Right atrium auricular region (tissue), 2 donors: ENCODE measurements at regions not wholly inside any gene's neighbourhood (a gene's known extent, or its start where the extent isn't known, plus 50 kb on each side); places are given as distances from the start of the nearest gene placed in this dataset.

ENCODE experiments used
- DNase-seq: peaks from one replicate; pipeline ENCODE4 v3.0.0-alpha.2; 2019; ENCODE audit warnings: low spot score
- H3K27ac ChIP-seq, 2 donors: fragments of 200-600 bp; sonication (generic); 1 replicate in 1 of 2; 2 replicates in 1 of 2; pipeline ENCODE4 v1.5.1; 2016 to 2019
- H3K27me3 ChIP-seq, 2 donors: fragments of 200-600 bp; sonication (generic); one replicate each; pipeline versions ENCODE4 v1.5.1 to v1.6.0; 2017 to 2019
- H3K36me3 ChIP-seq: fragments of 200-600 bp; sonication (generic); one replicate; pipeline ENCODE4 v1.5.1; 2016
- H3K4me1 ChIP-seq, 2 donors: fragments of 200-600 bp; sonication (generic); one replicate each; pipeline versions ENCODE4 v1.5.1 to v1.6.0; 2017 to 2019
- H3K4me3 ChIP-seq, 2 donors: fragments of 200-600 bp; sonication (generic); 1 replicate in 1 of 2; 2 replicates in 1 of 2; pipeline ENCODE4 v1.5.1; 2017 to 2019; ENCODE audit warnings: mild to moderate bottlenecking in 1 of 2, moderate library complexity in 1 of 2
- H3K9me3 ChIP-seq, 2 donors: fragments of 200-600 bp; sonication (generic); one replicate each; pipeline ENCODE4 v1.5.1; 2019
- TF ChIP-seq, protein P1 (sequence below), 2 donors: fragments of 200-600 bp; sonication (generic); IDR thresholded peaks; one replicate each; pipeline ENCODE4 v1.5.1; 2019; ENCODE audit warnings: antibody characterized with exemption in 2 of 2

DNA sequence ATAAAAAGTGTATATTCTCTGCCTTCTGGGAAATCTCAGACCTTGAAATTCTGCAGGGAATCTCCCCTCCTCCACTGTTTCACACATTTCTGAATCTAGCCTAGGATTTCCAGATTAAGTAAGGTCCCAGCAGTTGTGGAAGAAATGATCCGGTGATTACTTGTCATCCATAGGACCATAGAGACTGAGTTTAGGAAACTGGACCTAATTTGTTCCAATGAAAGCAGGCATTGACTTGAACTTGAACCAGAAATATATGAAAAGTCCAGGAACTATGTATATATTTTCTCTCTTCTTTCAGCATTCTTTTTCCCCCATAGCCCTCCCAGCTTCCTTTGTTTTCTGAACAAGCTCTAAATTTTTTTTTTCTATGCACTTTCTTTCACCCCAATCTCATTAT, 149.5 kb upstream of the SPAG17 start:
- H3K4me3 ChIP-seq: no peak overlapping the region
- TF ChIP-seq, protein P1, sequence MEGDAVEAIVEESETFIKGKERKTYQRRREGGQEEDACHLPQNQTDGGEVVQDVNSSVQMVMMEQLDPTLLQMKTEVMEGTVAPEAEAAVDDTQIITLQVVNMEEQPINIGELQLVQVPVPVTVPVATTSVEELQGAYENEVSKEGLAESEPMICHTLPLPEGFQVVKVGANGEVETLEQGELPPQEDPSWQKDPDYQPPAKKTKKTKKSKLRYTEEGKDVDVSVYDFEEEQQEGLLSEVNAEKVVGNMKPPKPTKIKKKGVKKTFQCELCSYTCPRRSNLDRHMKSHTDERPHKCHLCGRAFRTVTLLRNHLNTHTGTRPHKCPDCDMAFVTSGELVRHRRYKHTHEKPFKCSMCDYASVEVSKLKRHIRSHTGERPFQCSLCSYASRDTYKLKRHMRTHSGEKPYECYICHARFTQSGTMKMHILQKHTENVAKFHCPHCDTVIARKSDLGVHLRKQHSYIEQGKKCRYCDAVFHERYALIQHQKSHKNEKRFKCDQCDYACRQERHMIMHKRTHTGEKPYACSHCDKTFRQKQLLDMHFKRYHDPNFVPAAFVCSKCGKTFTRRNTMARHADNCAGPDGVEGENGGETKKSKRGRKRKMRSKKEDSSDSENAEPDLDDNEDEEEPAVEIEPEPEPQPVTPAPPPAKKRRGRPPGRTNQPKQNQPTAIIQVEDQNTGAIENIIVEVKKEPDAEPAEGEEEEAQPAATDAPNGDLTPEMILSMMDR (IDR thresholded peaks at IDR 0.05): no peak
- no peak overlapping the region for H3K27ac ChIP-seq
- no peak for DNase-seq
- H3K9me3 ChIP-seq: no peaks in the 10 kb centered on the region
- no peaks in the 10 kb centered on the region for H3K36me3 ChIP-seq
- H3K4me1 ChIP-seq: no peaks in the 10 kb centered on the region
- no peaks in the 10 kb centered on the region for H3K27me3 ChIP-seq

DNA sequence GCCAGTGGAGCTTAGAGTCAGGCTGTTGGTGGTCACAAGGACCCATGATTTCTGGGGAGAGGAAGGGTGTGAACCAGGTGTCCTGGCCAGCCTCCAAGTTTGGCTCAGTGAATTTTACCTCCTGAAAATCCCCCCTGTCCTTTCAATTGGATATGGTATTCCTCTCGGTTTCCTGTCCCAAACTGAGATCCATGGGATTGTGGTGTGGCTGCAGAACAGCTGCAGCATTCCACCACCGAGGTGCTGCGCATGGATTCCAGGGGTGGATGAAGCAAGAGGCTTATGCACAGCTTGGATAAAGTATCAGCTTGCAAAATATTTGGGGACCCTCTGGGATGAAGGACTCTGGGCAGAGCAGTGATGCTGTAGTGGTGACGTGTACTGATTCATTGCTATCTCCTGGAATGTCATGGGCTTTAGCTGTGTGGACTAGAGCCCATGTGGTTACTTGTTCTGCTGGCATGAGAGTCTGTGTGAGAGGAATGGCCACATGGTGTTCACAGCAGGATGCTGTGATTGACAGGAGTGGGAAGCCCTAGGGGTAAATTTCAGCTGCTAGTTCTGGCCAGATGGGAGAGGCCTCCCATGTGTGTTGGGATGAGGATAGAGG, 148.7 kb upstream of the SPAG17 start:
- Histone ChIP-seq H3K9me3 (no peaks in the 10 kb centered on the region), H3K4me3 (no peak overlapping the region), H3K27ac (no peak overlapping the region), H3K4me1 (no peaks in the 10 kb centered on the region), H3K27me3 (no peaks in the 10 kb centered on the region), H3K36me3 (no peaks in the 10 kb centered on the region)
- no peak for DNase-seq
- TF ChIP-seq, protein P1 (IDR thresholded peaks at IDR 0.05): no peak

DNA sequence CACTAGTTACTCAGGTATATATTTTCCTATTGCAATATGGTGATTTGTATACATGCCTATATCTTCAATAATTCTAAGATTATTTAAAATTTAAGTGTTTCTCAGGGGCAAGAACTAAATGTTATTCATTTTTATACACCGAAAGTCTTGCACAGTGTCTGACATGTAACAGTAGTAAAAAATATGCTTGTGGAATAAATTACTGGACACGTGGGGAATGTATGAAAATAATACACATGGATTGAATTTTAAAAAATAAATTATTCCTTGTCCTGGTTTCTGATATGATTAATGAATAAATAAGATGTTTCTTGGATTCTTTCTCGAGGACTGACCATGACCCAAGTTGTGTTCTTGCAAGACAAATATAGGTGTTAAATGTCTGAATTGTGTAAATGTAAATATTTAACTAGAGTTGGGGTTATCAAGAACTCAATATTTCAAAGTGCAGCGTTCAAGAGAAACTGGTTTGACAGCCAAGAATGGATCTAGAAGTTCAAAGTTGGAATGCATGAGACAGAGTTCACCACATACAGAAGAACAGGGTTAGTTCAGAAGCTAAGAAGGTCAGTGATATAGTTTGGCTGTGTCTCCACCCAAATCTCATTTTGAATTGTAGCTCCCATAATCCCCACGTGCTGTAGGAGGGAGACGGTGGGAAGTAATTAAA, 142.1 kb upstream of the SPAG17 start:
- Histone ChIP-seq H3K27me3 (no peaks in the 10 kb centered on the region), H3K4me3 (no peak overlapping the region), H3K27ac (no peak overlapping the region), H3K9me3 (no peaks in the 10 kb centered on the region), H3K4me1 (no peaks in the 10 kb centered on the region), H3K36me3 (no peaks in the 10 kb centered on the region)
- TF ChIP-seq, protein P1 (IDR thresholded peaks at IDR 0.05): no peak
- no peak for DNase-seq

DNA sequence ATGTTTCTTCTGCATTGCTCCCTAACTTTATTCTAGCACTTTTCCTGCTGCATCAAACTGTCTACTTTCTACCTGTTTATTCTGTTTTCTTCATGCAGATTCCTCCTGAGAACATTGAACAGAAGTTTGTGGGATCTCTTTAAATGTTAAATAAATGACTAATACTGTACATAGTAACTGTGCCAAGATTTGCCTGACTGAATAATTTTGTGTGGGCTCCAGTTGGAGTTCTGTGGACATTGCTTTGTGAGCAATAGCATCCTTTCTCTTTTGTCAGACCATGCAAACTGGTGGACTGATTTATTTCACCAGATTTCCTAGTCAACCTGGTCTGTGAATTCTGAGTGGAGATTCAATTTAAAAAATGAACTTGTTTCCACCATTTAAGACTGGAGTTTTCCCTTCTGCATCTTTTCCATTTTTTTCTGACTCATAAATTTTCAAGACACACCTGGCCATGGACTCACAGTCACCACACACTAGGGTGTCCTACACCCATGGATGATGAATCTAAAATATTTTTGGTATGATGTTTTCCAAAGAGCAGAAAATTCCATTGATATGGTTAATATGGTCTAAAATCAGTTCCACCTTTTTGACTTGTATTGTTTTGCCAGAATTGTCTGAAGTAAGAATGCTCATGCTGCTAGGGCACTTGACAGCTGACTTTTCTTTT, 140.7 kb upstream of the SPAG17 start:
- no peak for DNase-seq
- Histone ChIP-seq H3K4me3 (no peak overlapping the region), H3K27ac (no peak overlapping the region), H3K4me1 (no peaks in the 10 kb centered on the region), H3K9me3 (no peaks in the 10 kb centered on the region), H3K36me3 (no peaks in the 10 kb centered on the region), H3K27me3 (no peaks in the 10 kb centered on the region)
- TF ChIP-seq, protein P1 (IDR thresholded peaks at IDR 0.05): no peak

DNA sequence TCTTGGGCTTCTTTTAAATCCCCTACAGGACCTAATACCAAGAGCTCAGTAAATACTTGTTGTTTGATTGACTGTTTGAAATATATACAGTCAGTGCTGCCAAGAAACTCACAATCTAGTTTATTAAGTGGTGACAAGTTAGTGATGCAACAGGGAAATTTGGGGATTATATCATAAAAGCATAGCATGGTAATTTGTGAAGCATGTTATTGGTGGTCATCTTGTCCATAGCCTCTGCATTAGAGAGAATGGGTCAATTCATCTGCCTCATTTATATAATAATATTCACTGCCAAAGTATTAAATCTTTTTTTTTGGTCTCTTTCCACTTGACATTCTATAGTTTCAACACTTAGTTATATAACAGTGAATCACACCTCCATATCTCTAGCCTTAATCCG, 138.2 kb upstream of the SPAG17 start:
- no peaks in the 10 kb centered on the region for H3K9me3 ChIP-seq
- TF ChIP-seq, protein P1 (IDR thresholded peaks at IDR 0.05): no peak
- H3K36me3 ChIP-seq: no peaks in the 10 kb centered on the region
- no peak for DNase-seq
- no peak overlapping the region for H3K4me3 ChIP-seq
- H3K4me1 ChIP-seq: no peaks in the 10 kb centered on the region
- no peak overlapping the region for H3K27ac ChIP-seq
- no peaks in the 10 kb centered on the region for H3K27me3 ChIP-seq
